Gastroesophageal sphincter (tissue), 3 donors: ENCODE measurements at regions not wholly inside any gene's neighbourhood (a gene's known extent, or its start where the extent isn't known, plus 50 kb on each side); places are given as distances from the start of the nearest gene placed in this dataset.

Experiments
- EP300 ChIP-seq: sonication (generic); formaldehyde crosslinking; IDR thresholded peaks from one replicate; pipeline ENCODE4 v1.6.1; 2017; ENCODE audit warnings: antibody characterized with exemption, mild to moderate bottlenecking
- POLR2A ChIP-seq, 2 donors: fragments of 450-650 bp; IDR thresholded peaks; one replicate each; pipeline ENCODE4 v1.6.1; 2017; ENCODE audit warnings: antibody characterized with exemption in 2 of 2, mild to moderate bottlenecking in 2 of 2, moderate library complexity in 1 of 2
- POLR2AphosphoS5 ChIP-seq: sonication (generic); formaldehyde crosslinking; IDR thresholded peaks from one replicate; pipeline ENCODE4 v1.6.1; 2017; ENCODE audit warnings: antibody characterized with exemption
- TF ChIP-seq, protein P1 (sequence below), 4 experiments: fragments of 200-600 bp in 2 of 4; fragments of 450-650 bp in 2 of 4; sonication (generic) in 1 of 4; IDR thresholded peaks; one replicate each; pipeline ENCODE4 v1.5.1; 2017 to 2019; ENCODE audit warnings: antibody characterized with exemption in 4 of 4, mild to moderate bottlenecking in 2 of 4, moderate library complexity in 2 of 4

DNA sequence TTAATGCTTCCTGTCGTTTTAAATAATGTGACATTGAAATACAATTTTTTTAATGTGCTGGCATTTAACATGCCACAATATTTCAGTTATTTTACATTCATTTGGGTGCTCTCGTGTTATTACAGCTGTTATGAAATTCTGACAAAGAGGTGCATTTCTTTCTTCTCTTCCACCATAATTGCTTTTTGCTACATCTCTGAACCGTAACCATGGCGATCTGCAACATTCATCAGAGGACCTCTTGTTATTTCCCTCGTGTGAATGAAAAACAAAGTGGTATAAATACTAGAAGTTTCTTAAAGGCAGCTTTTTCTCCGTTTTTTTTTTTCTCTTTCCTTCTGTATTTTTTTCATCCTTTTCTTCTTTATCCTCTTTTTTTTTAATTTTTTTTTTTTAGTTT, 316.4 kb downstream of the MCTP2 start:
- TF ChIP-seq, protein P1, sequence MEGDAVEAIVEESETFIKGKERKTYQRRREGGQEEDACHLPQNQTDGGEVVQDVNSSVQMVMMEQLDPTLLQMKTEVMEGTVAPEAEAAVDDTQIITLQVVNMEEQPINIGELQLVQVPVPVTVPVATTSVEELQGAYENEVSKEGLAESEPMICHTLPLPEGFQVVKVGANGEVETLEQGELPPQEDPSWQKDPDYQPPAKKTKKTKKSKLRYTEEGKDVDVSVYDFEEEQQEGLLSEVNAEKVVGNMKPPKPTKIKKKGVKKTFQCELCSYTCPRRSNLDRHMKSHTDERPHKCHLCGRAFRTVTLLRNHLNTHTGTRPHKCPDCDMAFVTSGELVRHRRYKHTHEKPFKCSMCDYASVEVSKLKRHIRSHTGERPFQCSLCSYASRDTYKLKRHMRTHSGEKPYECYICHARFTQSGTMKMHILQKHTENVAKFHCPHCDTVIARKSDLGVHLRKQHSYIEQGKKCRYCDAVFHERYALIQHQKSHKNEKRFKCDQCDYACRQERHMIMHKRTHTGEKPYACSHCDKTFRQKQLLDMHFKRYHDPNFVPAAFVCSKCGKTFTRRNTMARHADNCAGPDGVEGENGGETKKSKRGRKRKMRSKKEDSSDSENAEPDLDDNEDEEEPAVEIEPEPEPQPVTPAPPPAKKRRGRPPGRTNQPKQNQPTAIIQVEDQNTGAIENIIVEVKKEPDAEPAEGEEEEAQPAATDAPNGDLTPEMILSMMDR (IDR thresholded peaks at IDR 0.05) = no peak
- TF ChIP-seq EP300 = no peak
- TF ChIP-seq POLR2A (IDR thresholded peaks at IDR 0.05) = no peak
- TF ChIP-seq POLR2AphosphoS5 = no peak
